ENCODE measurements at regions not wholly inside any gene's neighbourhood (a gene's known extent, or its start where the extent isn't known, plus 50 kb on each side); places are given as distances from the start of the nearest gene placed in this dataset.
"Not testable (repeated sequence)": the region's sequence is repeated elsewhere in the genome, so short reads cannot be mapped to it uniquely, and the experiment has no call there.

DNA sequence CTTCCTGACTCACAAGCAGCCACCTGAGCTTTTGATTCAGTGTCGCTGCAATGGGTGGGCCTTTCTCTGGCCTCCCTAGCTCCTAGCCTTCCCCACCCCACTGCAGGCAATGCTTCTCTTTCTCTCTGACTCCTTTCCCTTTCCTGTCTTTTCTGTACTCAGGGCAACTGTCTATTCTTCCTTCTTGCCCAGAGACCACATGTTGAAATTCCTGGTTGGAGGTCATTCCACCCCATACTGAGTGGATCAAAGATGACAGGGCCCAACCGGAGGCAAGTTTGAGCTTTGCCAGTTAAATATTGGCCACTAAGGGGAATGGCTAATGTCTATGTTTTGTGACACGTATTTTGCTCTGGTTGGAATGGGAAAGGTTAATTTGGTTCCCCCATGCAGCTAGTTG, 65.2 kb upstream of the ARID1A start:
- TF ChIP-seq ZNF121 (CRISPR knock-in tag; IDR thresholded peaks at IDR 0.05) (no peak), GRHL2 (CRISPR knock-in tag; IDR thresholded peaks at IDR 0.05; ENCODE audit: insufficient replicate concordance, severe bottlenecking) (no peak), JAZF1 (CRISPR knock-in tag; IDR thresholded peaks at IDR 0.05) (no peak), EMX1 (CRISPR knock-in tag; IDR thresholded peaks at IDR 0.05) (no peak), CBFB (CRISPR knock-in tag; IDR thresholded peaks at IDR 0.05; ENCODE audit: low read depth) (no peak), ELF4 (CRISPR knock-in tag; IDR thresholded peaks at IDR 0.05; ENCODE audit: low read depth) (no peak)
- TF ChIP-seq, protein P1, sequence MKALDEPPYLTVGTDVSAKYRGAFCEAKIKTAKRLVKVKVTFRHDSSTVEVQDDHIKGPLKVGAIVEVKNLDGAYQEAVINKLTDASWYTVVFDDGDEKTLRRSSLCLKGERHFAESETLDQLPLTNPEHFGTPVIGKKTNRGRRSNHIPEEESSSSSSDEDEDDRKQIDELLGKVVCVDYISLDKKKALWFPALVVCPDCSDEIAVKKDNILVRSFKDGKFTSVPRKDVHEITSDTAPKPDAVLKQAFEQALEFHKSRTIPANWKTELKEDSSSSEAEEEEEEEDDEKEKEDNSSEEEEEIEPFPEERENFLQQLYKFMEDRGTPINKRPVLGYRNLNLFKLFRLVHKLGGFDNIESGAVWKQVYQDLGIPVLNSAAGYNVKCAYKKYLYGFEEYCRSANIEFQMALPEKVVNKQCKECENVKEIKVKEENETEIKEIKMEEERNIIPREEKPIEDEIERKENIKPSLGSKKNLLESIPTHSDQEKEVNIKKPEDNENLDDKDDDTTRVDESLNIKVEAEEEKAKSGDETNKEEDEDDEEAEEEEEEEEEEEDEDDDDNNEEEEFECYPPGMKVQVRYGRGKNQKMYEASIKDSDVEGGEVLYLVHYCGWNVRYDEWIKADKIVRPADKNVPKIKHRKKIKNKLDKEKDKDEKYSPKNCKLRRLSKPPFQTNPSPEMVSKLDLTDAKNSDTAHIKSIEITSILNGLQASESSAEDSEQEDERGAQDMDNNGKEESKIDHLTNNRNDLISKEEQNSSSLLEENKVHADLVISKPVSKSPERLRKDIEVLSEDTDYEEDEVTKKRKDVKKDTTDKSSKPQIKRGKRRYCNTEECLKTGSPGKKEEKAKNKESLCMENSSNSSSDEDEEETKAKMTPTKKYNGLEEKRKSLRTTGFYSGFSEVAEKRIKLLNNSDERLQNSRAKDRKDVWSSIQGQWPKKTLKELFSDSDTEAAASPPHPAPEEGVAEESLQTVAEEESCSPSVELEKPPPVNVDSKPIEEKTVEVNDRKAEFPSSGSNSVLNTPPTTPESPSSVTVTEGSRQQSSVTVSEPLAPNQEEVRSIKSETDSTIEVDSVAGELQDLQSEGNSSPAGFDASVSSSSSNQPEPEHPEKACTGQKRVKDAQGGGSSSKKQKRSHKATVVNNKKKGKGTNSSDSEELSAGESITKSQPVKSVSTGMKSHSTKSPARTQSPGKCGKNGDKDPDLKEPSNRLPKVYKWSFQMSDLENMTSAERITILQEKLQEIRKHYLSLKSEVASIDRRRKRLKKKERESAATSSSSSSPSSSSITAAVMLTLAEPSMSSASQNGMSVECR (CRISPR knock-in tag; IDR thresholded peaks at IDR 0.05; ENCODE audit: borderline replicate concordance), result no peak
- TF ChIP-seq, protein P2, sequence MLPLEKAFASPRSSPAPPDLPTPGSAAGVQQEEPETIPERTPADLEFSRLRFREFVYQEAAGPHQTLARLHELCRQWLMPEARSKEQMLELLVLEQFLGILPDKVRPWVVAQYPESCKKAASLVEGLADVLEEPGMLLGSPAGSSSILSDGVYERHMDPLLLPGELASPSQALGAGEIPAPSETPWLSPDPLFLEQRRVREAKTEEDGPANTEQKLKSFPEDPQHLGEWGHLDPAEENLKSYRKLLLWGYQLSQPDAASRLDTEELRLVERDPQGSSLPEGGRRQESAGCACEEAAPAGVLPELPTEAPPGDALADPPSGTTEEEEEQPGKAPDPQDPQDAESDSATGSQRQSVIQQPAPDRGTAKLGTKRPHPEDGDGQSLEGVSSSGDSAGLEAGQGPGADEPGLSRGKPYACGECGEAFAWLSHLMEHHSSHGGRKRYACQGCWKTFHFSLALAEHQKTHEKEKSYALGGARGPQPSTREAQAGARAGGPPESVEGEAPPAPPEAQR (CRISPR knock-in tag; IDR thresholded peaks at IDR 0.05), result no peak
- TF ChIP-seq, protein P3, sequence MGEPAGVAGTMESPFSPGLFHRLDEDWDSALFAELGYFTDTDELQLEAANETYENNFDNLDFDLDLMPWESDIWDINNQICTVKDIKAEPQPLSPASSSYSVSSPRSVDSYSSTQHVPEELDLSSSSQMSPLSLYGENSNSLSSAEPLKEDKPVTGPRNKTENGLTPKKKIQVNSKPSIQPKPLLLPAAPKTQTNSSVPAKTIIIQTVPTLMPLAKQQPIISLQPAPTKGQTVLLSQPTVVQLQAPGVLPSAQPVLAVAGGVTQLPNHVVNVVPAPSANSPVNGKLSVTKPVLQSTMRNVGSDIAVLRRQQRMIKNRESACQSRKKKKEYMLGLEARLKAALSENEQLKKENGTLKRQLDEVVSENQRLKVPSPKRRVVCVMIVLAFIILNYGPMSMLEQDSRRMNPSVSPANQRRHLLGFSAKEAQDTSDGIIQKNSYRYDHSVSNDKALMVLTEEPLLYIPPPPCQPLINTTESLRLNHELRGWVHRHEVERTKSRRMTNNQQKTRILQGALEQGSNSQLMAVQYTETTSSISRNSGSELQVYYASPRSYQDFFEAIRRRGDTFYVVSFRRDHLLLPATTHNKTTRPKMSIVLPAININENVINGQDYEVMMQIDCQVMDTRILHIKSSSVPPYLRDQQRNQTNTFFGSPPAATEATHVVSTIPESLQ (CRISPR knock-in tag; IDR thresholded peaks at IDR 0.05), result no peak
- TF ChIP-seq, protein P4, sequence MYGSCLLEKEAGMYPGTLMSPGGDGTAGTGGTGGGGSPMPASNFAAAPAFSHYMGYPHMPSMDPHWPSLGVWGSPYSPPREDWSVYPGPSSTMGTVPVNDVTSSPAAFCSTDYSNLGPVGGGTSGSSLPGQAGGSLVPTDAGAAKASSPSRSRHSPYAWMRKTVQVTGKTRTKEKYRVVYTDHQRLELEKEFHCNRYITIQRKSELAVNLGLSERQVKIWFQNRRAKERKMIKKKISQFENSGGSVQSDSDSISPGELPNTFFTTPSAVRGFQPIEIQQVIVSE (CRISPR knock-in tag; IDR thresholded peaks at IDR 0.05; ENCODE audit: borderline replicate concordance), result no peak
- CTCF ChIA-PET, result interaction anchor here (0.6 to 0.7 kb wide), 2 partner anchors 158 to 196 kb away, joined by 3 read pairs; partner anchors contain the start of genes HMGN2 and ZDHHC18
- POLR2A ChIA-PET, result no interaction called here
- Mint-ChIP-seq H3K4me1 (peaks cover 3% of the 10 kb centered on the region; the same call in 1 of the 2 replicates), H3K9me3 (peaks cover 11% of the 10 kb centered on the region), H3K4me3 (no peak overlapping the region), H3K27ac (no peak overlapping the region), H3K36me3 (peaks cover 4% of the 10 kb centered on the region; the same call in 1 of the 2 replicates), H3K27me3 (ENCODE audit: low read depth) (no peaks in the 10 kb centered on the region)
- ATAC-seq (no peak), DNase-seq (ENCODE audit: low spot score) (no peak)

DNA sequence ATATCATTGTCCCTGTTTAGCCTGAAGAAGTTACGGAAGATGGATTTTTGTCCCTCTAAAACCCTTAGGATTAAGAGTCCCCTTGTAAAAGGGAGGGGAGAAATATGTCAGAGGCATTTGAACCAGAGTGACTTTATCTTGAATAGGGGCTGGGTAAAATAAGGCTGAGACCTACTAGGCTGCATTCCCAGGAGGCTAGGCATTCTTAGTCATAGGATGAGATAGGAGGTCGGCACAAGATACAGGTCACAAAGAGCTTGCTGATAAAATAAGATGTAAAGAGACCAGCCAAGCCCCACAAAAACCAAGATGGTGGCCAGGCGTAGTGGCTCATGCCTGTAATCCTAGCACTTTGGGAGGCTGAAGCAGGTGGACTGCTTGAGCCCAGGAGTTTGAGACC, 60.0 kb upstream of the ARID1A start:
- CTCF ChIA-PET; ATAC-seq; DNase-seq (ENCODE audit: low spot score); H3K36me3 Mint-ChIP-seq; H3K4me1 Mint-ChIP-seq; H3K27me3 Mint-ChIP-seq (ENCODE audit: low read depth); H3K4me3 Mint-ChIP-seq; H3K27ac Mint-ChIP-seq: not testable (repeated sequence)
- POLR2A ChIA-PET, result interaction anchor here (0.6 kb wide), 1 partner anchor 100 kb away, joined by 4 read pairs; no protein-coding TSS in a partner anchor
- peaks cover 11% of the 10 kb centered on the region for H3K9me3 Mint-ChIP-seq

DNA sequence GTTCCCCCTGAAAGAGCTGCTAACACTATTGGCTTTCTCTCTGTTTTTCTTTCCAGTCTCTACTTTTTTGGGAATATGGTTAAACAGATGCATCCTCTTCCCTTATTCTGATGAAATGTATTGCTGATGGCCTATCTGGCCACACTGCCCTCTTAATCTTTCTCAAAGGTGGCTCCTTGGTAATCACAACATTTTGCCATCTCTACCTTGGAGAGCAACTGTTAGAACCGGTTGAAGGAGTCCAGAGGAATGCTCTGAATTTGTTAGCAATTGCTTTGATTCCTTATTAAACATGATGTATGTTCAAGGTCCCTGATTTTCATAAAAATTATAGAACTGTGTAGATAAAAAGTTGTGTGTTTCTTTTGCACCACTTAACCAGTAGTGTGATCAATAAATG, 50.1 kb upstream of the ARID1A start:
- Mint-ChIP-seq H3K4me1 (no peaks in the 10 kb centered on the region), H3K27me3 (ENCODE audit: low read depth) (no peaks in the 10 kb centered on the region), H3K36me3 (no peaks in the 10 kb centered on the region), H3K27ac (no peak overlapping the region), H3K4me3 (no peak overlapping the region), H3K9me3 (no peaks in the 10 kb centered on the region)
- ChIA-PET CTCF (interaction anchor here (0.6 to 0.9 kb wide), 2 partner anchors 19 to 62 kb away, joined by 4 read pairs; no protein-coding TSS in a partner anchor), POLR2A (interaction anchor here (0.6 to 0.7 kb wide), 2 partner anchors 140 to 276 kb away, joined by 4 to 5 read pairs; no protein-coding TSS in a partner anchor)
- DNase-seq (ENCODE audit: low spot score), result no peak
- no peak for ATAC-seq
- TF ChIP-seq SMAD3 (CRISPR knock-in tag; IDR thresholded peaks at IDR 0.05; ENCODE audit: borderline replicate concordance) (no peak), TEAD1 (CRISPR knock-in tag; IDR thresholded peaks at IDR 0.05) (no peak), FOXJ3 (CRISPR knock-in tag; IDR thresholded peaks at IDR 0.05; ENCODE audit: borderline replicate concordance) (no peak), SOX15 (CRISPR knock-in tag; IDR thresholded peaks at IDR 0.05) (no peak)
- TF ChIP-seq, protein P5, sequence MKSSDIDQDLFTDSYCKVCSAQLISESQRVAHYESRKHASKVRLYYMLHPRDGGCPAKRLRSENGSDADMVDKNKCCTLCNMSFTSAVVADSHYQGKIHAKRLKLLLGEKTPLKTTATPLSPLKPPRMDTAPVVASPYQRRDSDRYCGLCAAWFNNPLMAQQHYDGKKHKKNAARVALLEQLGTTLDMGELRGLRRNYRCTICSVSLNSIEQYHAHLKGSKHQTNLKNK (CRISPR knock-in tag; IDR thresholded peaks at IDR 0.05), result no peak
- TF ChIP-seq, protein P6, sequence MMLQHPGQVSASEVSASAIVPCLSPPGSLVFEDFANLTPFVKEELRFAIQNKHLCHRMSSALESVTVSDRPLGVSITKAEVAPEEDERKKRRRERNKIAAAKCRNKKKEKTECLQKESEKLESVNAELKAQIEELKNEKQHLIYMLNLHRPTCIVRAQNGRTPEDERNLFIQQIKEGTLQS (CRISPR knock-in tag; conservative IDR thresholded peaks at IDR 0.05), result no peak
- TF ChIP-seq, protein P7, sequence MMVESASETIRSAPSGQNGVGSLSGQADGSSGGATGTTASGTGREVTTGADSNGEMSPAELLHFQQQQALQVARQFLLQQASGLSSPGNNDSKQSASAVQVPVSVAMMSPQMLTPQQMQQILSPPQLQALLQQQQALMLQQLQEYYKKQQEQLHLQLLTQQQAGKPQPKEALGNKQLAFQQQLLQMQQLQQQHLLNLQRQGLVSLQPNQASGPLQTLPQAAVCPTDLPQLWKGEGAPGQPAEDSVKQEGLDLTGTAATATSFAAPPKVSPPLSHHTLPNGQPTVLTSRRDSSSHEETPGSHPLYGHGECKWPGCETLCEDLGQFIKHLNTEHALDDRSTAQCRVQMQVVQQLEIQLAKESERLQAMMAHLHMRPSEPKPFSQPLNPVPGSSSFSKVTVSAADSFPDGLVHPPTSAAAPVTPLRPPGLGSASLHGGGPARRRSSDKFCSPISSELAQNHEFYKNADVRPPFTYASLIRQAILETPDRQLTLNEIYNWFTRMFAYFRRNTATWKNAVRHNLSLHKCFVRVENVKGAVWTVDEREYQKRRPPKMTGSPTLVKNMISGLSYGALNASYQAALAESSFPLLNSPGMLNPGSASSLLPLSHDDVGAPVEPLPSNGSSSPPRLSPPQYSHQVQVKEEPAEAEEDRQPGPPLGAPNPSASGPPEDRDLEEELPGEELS (CRISPR knock-in tag; IDR thresholded peaks at IDR 0.05), result no peak
- TF ChIP-seq, protein P8, sequence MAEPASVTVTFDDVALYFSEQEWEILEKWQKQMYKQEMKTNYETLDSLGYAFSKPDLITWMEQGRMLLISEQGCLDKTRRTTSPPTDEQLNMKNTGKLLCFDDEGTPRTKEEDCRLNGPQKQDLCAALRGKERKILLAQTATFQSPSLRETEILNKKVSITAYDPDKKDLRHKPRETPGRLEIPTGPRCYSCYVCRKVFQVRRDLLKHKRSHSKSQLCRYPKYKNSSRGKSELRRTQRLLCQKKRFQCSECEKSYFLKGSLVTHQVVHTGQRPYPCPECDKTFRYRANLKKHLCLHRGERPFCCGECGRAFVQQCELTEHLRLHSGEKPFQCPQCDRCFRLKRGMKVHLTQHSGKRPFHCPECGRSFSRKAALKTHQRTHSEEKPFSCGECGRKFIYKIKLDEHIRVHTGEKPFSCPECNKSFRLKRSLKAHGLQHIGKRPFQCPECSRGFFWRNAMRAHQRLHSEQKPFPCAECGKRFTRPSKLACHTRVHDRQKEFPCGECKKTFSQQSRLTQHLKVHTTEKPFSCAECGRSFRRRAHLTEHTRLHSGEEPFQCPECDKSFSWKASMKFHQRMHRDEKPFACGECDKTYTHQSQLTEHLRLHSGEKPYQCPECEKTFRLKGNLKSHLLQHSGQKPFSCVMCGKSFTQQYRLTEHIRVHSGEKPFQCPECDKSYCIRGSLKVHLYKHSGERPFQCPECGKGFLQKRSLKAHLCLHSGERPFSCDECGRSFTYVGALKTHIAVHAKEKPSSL (CRISPR knock-in tag; conservative IDR thresholded peaks at IDR 0.05), result no peak
